GM23338 (cell line): ENCODE measurements at regions not wholly inside any gene's neighbourhood (a gene's known extent, or its start where the extent isn't known, plus 50 kb on each side); places are given as distances from the start of the nearest gene placed in this dataset.

Experiments
- ATAC-seq: fragments of 200-7000 bp; cut with Tn5 transposase; 3 replicates; pipeline ENCODE4 v1.9.1; 2020
- DNase-seq: peaks from one replicate; pipeline ENCODE4 v3.0.0-alpha.2; 2015; ENCODE audit warnings: low spot score
- H2AFZ ChIP-seq: fragments of 200-600 bp; sonication (generic); 2 replicates; pipeline ENCODE4 v1.8.0; 2016; ENCODE audit warnings: antibody characterized with exemption, mild to moderate bottlenecking, moderate library complexity
- H3F3A ChIP-seq: fragments of 200-600 bp; sonication (generic); replicated peaks from 2 replicates; pipeline ENCODE4 v1.8.0; 2017; ENCODE audit warnings: antibody characterized with exemption, mixed run types, low read depth
- H3K27ac ChIP-seq: fragments of 200-600 bp; sonication (generic); 2 replicates; pipeline ENCODE4 v1.6.1; 2016; ENCODE audit warnings: low read depth
- H3K27me3 ChIP-seq: fragments of 200-600 bp; sonication (generic); 2 replicates; pipeline ENCODE4 v1.8.0; 2016; ENCODE audit warnings: mild to moderate bottlenecking, mixed run types, moderate library complexity; ENCODE audit not compliant: insufficient read depth
- H3K36me3 ChIP-seq: fragments of 200-600 bp; sonication (generic); 2 replicates; pipeline ENCODE4 v1.8.0; 2016; ENCODE audit warnings: mild to moderate bottlenecking; ENCODE audit not compliant: insufficient read depth
- H3K4me1 ChIP-seq: fragments of 200-600 bp; sonication (generic); 2 replicates; pipeline ENCODE4 v1.8.0; 2016; ENCODE audit warnings: mild to moderate bottlenecking, moderate library complexity; ENCODE audit not compliant: insufficient read depth
- H3K4me2 ChIP-seq: fragments of 200-600 bp; sonication (generic); 2 replicates; pipeline ENCODE4 v1.7.1; 2017; ENCODE audit warnings: mixed run types
- H3K4me3 ChIP-seq: fragments of 200-600 bp; sonication (generic); 2 replicates; pipeline ENCODE4 v1.6.1; 2016; ENCODE audit warnings: mixed run types
- H3K79me2 ChIP-seq: fragments of 200-600 bp; sonication (generic); replicated peaks from 2 replicates; pipeline ENCODE4 v1.8.0; 2017; ENCODE audit warnings: mild to moderate bottlenecking; ENCODE audit not compliant: insufficient read depth
- H3K9me2 ChIP-seq: fragments of 200-600 bp; sonication (generic); 2 replicates; pipeline ENCODE4 v1.8.0; 2017; ENCODE audit not compliant: insufficient read depth
- H4K20me1 ChIP-seq: fragments of 200-600 bp; sonication (generic); replicated peaks from 2 replicates; pipeline ENCODE4 v1.8.0; 2017; ENCODE audit warnings: mild to moderate bottlenecking; ENCODE audit not compliant: insufficient read depth
- H3K27ac Mint-ChIP-seq: 2 replicates; pipeline ENCODE4 v1.8.0; 2020; ENCODE audit warnings: inconsistent platforms, mild to moderate bottlenecking, moderate library complexity, mixed read lengths
- H3K27me3 Mint-ChIP-seq: 3 replicates; pipeline ENCODE4 v1.8.0; 2022; ENCODE audit warnings: low read depth, mild to moderate bottlenecking, moderate library complexity, mixed read lengths, inconsistent platforms; ENCODE audit not compliant: insufficient read depth, poor library complexity
- H3K36me3 Mint-ChIP-seq: 3 replicates; pipeline ENCODE4 v1.8.0; 2021; ENCODE audit warnings: low read depth, mild to moderate bottlenecking, inconsistent platforms, moderate library complexity, mixed read lengths
- H3K4me1 Mint-ChIP-seq: 3 replicates; pipeline ENCODE4 v1.8.0; 2020; ENCODE audit warnings: mild to moderate bottlenecking, inconsistent platforms, mixed read lengths
- H3K4me3 Mint-ChIP-seq: 3 replicates; pipeline ENCODE4 v1.8.0; 2021; ENCODE audit warnings: moderate library complexity, mild to moderate bottlenecking, inconsistent platforms, mixed read lengths
- H3K9me3 Mint-ChIP-seq: 3 replicates; pipeline ENCODE4 v1.8.0; 2020; ENCODE audit warnings: moderate library complexity, mild to moderate bottlenecking, inconsistent platforms, mixed read lengths
- CREB1 ChIP-seq: fragments of 250-450 bp; sonication (Bioruptor Pico); IDR thresholded peaks from 2 replicates; pipeline ENCODE4 v1.5.0; 2020; ENCODE audit warnings: low read depth, mild to moderate bottlenecking, moderate library complexity
- EZH2 ChIP-seq: fragments of 200-600 bp; sonication (generic); IDR thresholded peaks from one replicate; pipeline ENCODE4 v1.8.0; 2017; ENCODE audit warnings: antibody characterized with exemption, mild to moderate bottlenecking, low read depth; ENCODE audit not compliant: unreplicated experiment
- EZH2phosphoT487 ChIP-seq: fragments of 200-600 bp; sonication (generic); IDR thresholded peaks from one replicate; pipeline ENCODE4 v1.8.1; 2018; ENCODE audit warnings: antibody characterized with exemption; ENCODE audit not compliant: unreplicated experiment
- JUNB ChIP-seq: IDR thresholded peaks from one replicate; pipeline ENCODE4 v1.6.1; 2016; ENCODE audit warnings: antibody characterized with exemption; ENCODE audit not compliant: unreplicated experiment
- NANOG ChIP-seq: IDR thresholded peaks from 2 replicates; pipeline ENCODE4 v1.6.1; 2016; ENCODE audit warnings: antibody characterized with exemption, borderline replicate concordance
- POLR2AphosphoS5 ChIP-seq: IDR thresholded peaks from 2 replicates; pipeline ENCODE4 v1.6.1; 2016; ENCODE audit warnings: antibody characterized with exemption, low read depth
- STAT1 ChIP-seq: IDR thresholded peaks from one replicate; pipeline ENCODE4 v1.6.1; 2016; ENCODE audit warnings: antibody characterized with exemption; ENCODE audit not compliant: unreplicated experiment
- ZNF114 ChIP-seq: fragments of 250-450 bp; sonication (Bioruptor Pico); IDR thresholded peaks from 2 replicates; pipeline ENCODE4 v1.5.0; 2020; ENCODE audit warnings: mild to moderate bottlenecking, moderate library complexity
- ZNF331 ChIP-seq: fragments of 250-450 bp; sonication (Bioruptor Pico); IDR thresholded peaks from 2 replicates; pipeline ENCODE4 v1.5.0; 2020; ENCODE audit warnings: low read depth, mild to moderate bottlenecking, moderate library complexity
- TF ChIP-seq, protein P1 (sequence below): fragments of 250-450 bp; sonication (Bioruptor Pico); IDR thresholded peaks from 2 replicates; pipeline ENCODE4 v1.5.0; 2020; ENCODE audit warnings: mild to moderate bottlenecking, moderate library complexity
- TF ChIP-seq, protein P2 (sequence below): IDR thresholded peaks from one replicate; pipeline ENCODE4 v1.6.1; 2018; ENCODE audit warnings: antibody characterized with exemption; ENCODE audit not compliant: unreplicated experiment
- TF ChIP-seq, protein P3 (sequence below): IDR thresholded peaks from 2 replicates; pipeline ENCODE4 v1.6.1; 2016; ENCODE audit warnings: antibody characterized with exemption
- TF ChIP-seq, protein P4 (sequence below), 2 experiments: fragments of 200-600 bp in 1 of 2; sonication (generic) in 1 of 2; conservative IDR thresholded peaks; 2 replicates each; pipeline versions ENCODE4 v1.5.1 to v1.6.1; 2016 to 2017; ENCODE audit warnings: antibody characterized with exemption in 2 of 2, low read depth in 2 of 2, mild to moderate bottlenecking in 2 of 2, moderate library complexity in 1 of 2

DNA sequence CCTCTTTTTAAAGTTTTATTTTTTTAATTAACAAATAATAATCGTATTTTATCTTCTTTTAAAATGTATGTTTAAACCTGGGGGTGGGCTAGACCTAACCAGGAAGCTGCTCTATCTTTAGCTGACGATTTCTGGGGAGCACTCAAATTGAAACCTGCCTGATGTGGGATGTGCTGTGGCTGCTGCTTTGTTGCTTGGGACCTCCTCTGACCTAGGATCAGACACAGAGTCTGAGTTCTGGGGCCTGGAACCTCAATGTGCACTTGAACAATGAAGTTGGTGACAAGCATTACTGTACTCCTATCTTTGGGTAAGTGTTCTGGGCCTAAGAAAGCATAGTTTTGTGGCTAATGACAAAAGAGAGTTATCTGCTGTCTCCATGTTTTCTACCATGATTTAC, 386.7 kb downstream of the DAD1 start:
- TF ChIP-seq, protein P1, sequence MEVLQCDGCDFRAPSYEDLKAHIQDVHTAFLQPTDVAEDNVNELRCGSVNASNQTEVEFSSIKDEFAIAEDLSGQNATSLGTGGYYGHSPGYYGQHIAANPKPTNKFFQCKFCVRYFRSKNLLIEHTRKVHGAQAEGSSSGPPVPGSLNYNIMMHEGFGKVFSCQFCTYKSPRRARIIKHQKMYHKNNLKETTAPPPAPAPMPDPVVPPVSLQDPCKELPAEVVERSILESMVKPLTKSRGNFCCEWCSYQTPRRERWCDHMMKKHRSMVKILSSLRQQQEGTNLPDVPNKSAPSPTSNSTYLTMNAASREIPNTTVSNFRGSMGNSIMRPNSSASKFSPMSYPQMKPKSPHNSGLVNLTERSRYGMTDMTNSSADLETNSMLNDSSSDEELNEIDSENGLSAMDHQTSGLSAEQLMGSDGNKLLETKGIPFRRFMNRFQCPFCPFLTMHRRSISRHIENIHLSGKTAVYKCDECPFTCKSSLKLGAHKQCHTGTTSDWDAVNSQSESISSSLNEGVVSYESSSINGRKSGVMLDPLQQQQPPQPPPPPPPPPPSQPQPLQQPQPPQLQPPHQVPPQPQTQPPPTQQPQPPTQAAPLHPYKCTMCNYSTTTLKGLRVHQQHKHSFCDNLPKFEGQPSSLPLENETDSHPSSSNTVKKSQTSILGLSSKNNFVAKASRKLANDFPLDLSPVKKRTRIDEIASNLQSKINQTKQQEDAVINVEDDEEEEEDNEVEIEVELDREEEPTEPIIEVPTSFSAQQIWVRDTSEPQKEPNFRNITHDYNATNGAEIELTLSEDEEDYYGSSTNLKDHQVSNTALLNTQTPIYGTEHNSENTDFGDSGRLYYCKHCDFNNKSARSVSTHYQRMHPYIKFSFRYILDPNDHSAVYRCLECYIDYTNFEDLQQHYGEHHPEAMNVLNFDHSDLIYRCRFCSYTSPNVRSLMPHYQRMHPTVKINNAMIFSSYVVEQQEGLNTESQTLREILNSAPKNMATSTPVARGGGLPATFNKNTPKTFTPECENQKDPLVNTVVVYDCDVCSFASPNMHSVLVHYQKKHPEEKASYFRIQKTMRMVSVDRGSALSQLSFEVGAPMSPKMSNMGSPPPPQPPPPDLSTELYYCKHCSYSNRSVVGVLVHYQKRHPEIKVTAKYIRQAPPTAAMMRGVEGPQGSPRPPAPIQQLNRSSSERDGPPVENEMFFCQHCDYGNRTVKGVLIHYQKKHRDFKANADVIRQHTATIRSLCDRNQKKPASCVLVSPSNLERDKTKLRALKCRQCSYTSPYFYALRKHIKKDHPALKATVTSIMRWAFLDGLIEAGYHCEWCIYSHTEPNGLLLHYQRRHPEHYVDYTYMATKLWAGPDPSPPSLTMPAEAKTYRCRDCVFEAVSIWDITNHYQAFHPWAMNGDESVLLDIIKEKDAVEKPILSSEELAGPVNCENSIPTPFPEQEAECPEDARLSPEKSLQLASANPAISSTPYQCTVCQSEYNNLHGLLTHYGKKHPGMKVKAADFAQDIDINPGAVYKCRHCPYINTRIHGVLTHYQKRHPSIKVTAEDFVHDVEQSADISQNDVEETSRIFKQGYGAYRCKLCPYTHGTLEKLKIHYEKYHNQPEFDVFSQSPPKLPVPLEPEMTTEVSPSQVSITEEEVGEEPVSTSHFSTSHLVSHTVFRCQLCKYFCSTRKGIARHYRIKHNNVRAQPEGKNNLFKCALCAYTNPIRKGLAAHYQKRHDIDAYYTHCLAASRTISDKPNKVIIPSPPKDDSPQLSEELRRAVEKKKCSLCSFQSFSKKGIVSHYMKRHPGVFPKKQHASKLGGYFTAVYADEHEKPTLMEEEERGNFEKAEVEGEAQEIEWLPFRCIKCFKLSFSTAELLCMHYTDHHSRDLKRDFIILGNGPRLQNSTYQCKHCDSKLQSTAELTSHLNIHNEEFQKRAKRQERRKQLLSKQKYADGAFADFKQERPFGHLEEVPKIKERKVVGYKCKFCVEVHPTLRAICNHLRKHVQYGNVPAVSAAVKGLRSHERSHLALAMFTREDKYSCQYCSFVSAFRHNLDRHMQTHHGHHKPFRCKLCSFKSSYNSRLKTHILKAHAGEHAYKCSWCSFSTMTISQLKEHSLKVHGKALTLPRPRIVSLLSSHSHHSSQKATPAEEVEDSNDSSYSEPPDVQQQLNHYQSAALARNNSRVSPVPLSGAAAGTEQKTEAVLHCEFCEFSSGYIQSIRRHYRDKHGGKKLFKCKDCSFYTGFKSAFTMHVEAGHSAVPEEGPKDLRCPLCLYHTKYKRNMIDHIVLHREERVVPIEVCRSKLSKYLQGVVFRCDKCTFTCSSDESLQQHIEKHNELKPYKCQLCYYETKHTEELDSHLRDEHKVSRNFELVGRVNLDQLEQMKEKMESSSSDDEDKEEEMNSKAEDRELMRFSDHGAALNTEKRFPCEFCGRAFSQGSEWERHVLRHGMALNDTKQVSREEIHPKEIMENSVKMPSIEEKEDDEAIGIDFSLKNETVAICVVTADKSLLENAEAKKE (CRISPR knock-in tag) = no peak
- TF ChIP-seq EZH2phosphoT487 (no peak), EZH2 (no peak), NANOG (no peak), STAT1 (no peak), CREB1 (CRISPR knock-in tag) (no peak), ZNF331 (CRISPR knock-in tag) (no peak), JUNB (no peak), ZNF114 (CRISPR knock-in tag) (no peak), POLR2AphosphoS5 (no peak)
- TF ChIP-seq, protein P2, sequence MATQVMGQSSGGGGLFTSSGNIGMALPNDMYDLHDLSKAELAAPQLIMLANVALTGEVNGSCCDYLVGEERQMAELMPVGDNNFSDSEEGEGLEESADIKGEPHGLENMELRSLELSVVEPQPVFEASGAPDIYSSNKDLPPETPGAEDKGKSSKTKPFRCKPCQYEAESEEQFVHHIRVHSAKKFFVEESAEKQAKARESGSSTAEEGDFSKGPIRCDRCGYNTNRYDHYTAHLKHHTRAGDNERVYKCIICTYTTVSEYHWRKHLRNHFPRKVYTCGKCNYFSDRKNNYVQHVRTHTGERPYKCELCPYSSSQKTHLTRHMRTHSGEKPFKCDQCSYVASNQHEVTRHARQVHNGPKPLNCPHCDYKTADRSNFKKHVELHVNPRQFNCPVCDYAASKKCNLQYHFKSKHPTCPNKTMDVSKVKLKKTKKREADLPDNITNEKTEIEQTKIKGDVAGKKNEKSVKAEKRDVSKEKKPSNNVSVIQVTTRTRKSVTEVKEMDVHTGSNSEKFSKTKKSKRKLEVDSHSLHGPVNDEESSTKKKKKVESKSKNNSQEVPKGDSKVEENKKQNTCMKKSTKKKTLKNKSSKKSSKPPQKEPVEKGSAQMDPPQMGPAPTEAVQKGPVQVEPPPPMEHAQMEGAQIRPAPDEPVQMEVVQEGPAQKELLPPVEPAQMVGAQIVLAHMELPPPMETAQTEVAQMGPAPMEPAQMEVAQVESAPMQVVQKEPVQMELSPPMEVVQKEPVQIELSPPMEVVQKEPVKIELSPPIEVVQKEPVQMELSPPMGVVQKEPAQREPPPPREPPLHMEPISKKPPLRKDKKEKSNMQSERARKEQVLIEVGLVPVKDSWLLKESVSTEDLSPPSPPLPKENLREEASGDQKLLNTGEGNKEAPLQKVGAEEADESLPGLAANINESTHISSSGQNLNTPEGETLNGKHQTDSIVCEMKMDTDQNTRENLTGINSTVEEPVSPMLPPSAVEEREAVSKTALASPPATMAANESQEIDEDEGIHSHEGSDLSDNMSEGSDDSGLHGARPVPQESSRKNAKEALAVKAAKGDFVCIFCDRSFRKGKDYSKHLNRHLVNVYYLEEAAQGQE = no peak
- TF ChIP-seq, protein P3, sequence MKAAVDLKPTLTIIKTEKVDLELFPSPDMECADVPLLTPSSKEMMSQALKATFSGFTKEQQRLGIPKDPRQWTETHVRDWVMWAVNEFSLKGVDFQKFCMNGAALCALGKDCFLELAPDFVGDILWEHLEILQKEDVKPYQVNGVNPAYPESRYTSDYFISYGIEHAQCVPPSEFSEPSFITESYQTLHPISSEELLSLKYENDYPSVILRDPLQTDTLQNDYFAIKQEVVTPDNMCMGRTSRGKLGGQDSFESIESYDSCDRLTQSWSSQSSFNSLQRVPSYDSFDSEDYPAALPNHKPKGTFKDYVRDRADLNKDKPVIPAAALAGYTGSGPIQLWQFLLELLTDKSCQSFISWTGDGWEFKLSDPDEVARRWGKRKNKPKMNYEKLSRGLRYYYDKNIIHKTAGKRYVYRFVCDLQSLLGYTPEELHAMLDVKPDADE = no peak
- TF ChIP-seq, protein P4, sequence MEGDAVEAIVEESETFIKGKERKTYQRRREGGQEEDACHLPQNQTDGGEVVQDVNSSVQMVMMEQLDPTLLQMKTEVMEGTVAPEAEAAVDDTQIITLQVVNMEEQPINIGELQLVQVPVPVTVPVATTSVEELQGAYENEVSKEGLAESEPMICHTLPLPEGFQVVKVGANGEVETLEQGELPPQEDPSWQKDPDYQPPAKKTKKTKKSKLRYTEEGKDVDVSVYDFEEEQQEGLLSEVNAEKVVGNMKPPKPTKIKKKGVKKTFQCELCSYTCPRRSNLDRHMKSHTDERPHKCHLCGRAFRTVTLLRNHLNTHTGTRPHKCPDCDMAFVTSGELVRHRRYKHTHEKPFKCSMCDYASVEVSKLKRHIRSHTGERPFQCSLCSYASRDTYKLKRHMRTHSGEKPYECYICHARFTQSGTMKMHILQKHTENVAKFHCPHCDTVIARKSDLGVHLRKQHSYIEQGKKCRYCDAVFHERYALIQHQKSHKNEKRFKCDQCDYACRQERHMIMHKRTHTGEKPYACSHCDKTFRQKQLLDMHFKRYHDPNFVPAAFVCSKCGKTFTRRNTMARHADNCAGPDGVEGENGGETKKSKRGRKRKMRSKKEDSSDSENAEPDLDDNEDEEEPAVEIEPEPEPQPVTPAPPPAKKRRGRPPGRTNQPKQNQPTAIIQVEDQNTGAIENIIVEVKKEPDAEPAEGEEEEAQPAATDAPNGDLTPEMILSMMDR (conservative IDR thresholded peaks at IDR 0.05; ENCODE audit: low read depth in 2 of 2) = no peak
- no peak overlapping the region for H3K4me3 Mint-ChIP-seq
- no peaks in the 10 kb centered on the region for H3K4me1 Mint-ChIP-seq
- Histone ChIP-seq H4K20me1 (no peaks in the 10 kb centered on the region), H3K9me2 (no peaks in the 10 kb centered on the region; the same call in 1 of the 2 replicates), H3K4me2 (no peak overlapping the region), H3K4me3 (no peak overlapping the region), H3K79me2 (no peaks in the 10 kb centered on the region), H3K27ac (no peak overlapping the region), H2AFZ (no peak overlapping the region), H3K4me1 (no peaks in the 10 kb centered on the region), H3F3A (no peaks in the 10 kb centered on the region), H3K27me3 (no peaks in the 10 kb centered on the region), H3K36me3 (no peaks in the 10 kb centered on the region; the same call in 1 of the 2 replicates)
- ATAC-seq = no peak
- H3K27ac Mint-ChIP-seq = no peak overlapping the region
- no peak for DNase-seq
- H3K36me3 Mint-ChIP-seq = peaks cover 7% of the 10 kb centered on the region; the same call in 2 of the 3 replicates
- peaks cover 26% of the 10 kb centered on the region for H3K9me3 Mint-ChIP-seq
- peaks cover 8% of the 10 kb centered on the region for H3K27me3 Mint-ChIP-seq
